ENCODE measurements at regions not wholly inside any gene's neighbourhood (a gene's known extent, or its start where the extent isn't known, plus 50 kb on each side); places are given as distances from the start of the nearest gene placed in this dataset.

- DNase-seq (ENCODE audit: low read depth in 2 of 2, low spot score in 1 of 2), result no peak
Observed at GRCh38 chr1:30043256-30043655, 680.1 kb downstream of the MATN1 start.

GRCh38 chr1:30042438-30043147 lies 680.8 kb downstream of the MATN1 start:
- DNase-seq (ENCODE audit: low read depth in 2 of 2, low spot score in 1 of 2), result no peak

GRCh38 chr1:30041741-30042437 lies 681.5 kb downstream of the MATN1 start:
- no peak for DNase-seq (ENCODE audit: low read depth in 2 of 2, low spot score in 1 of 2)

- DNase-seq (ENCODE audit: low read depth in 2 of 2, low spot score in 1 of 2), result no peak
Observed at GRCh38 chr1:30040081-30041019, 683.0 kb downstream of the MATN1 start.

GRCh38 chr1:30039354-30040080 lies 683.9 kb downstream of the MATN1 start:
- no peak for DNase-seq (ENCODE audit: low read depth in 2 of 2, low spot score in 1 of 2)

- DNase-seq (ENCODE audit: low read depth in 2 of 2, low spot score in 1 of 2), result no peak
Observed at GRCh38 chr1:30038134-30039025, 685.0 kb downstream of the MATN1 start.

- DNase-seq (ENCODE audit: low read depth in 2 of 2, low spot score in 1 of 2), result no peak
Observed at GRCh38 chr1:30037251-30038118, 685.9 kb downstream of the MATN1 start.

GRCh38 chr1:30036666-30037065 lies 686.7 kb downstream of the MATN1 start:
- no peak for DNase-seq (ENCODE audit: low read depth in 2 of 2, low spot score in 1 of 2)

- no peak for DNase-seq (ENCODE audit: low read depth in 2 of 2, low spot score in 1 of 2)
Observed at GRCh38 chr1:30036229-30036547, 687.2 kb downstream of the MATN1 start.

GRCh38 chr1:30035522-30036228 lies 687.7 kb downstream of the MATN1 start:
- no peak for DNase-seq (ENCODE audit: low read depth in 2 of 2, low spot score in 1 of 2)

- no peak for DNase-seq (ENCODE audit: low read depth in 2 of 2, low spot score in 1 of 2)
Observed at GRCh38 chr1:30034627-30035521, 688.5 kb downstream of the MATN1 start.

GRCh38 chr1:30034105-30034626 lies 689.2 kb downstream of the MATN1 start:
- DNase-seq (ENCODE audit: low read depth in 2 of 2, low spot score in 1 of 2), result no peak

GRCh38 chr1:30033256-30034104 lies 689.9 kb downstream of the MATN1 start:
- no peak for DNase-seq (ENCODE audit: low read depth in 2 of 2, low spot score in 1 of 2)

- no peak for DNase-seq (ENCODE audit: low read depth in 2 of 2, low spot score in 1 of 2)
Observed at GRCh38 chr1:30032302-30032701, 691.1 kb downstream of the MATN1 start.

- no peak for DNase-seq (ENCODE audit: low read depth in 2 of 2, low spot score in 1 of 2)
Observed at GRCh38 chr1:30029677-30030076, 693.7 kb downstream of the MATN1 start.

GRCh38 chr1:30028939-30029338 lies 694.4 kb downstream of the MATN1 start:
- no peak for DNase-seq (ENCODE audit: low read depth in 2 of 2, low spot score in 1 of 2)

All from stimulated activated CD8-positive, alpha-beta memory T cell treated with anti-CD3 and anti-CD28 coated beads, Interleukin-4, amount 100 ng/mL, for 1 hour (primary cell).